Stimulated activated CD8-positive, alpha-beta memory T cell treated with anti-CD3 and anti-CD28 coated beads, Interleukin-7, amount 100 ng/mL, for 4 hours (primary cell): ENCODE measurements at regions not wholly inside any gene's neighbourhood (a gene's known extent, or its start where the extent isn't known, plus 50 kb on each side); places are given as distances from the start of the nearest gene placed in this dataset.

Experiments used
- DNase-seq, 2 donors: peaks; one replicate each; pipeline ENCODE4 v3.0.0-alpha.2; 2020; ENCODE audit warnings: low read depth in 2 of 2

- no peak for DNase-seq
Observed at GRCh38 chr9:16197578-16198370, 644.9 kb downstream of the CCDC171 start.

GRCh38 chr9:16198996-16199395 lies 646.2 kb downstream of the CCDC171 start:
- DNase-seq: no peak

- no peak for DNase-seq
Observed at GRCh38 chr9:16202221-16202620, 649.4 kb downstream of the CCDC171 start.

- DNase-seq: no peak
Observed at GRCh38 chr9:16202914-16203728, 650.3 kb downstream of the CCDC171 start.

- DNase-seq: no peak
Observed at GRCh38 chr9:16203729-16204573, 651.1 kb downstream of the CCDC171 start.

- DNase-seq: no peak
Observed at GRCh38 chr9:16205455-16205854, 652.6 kb downstream of the CCDC171 start.

- DNase-seq: no peak
Observed at GRCh38 chr9:16206518-16206917, 653.7 kb downstream of the CCDC171 start.

- no peak for DNase-seq
Observed at GRCh38 chr9:16207161-16207560, 654.3 kb downstream of the CCDC171 start.

- no peak for DNase-seq
Observed at GRCh38 chr9:16210440-16210839, 657.6 kb downstream of the CCDC171 start.

- DNase-seq: no peak
Observed at GRCh38 chr9:16211946-16212345, 658.5 kb downstream of the BNC2 start.

- DNase-seq: no peak
Observed at GRCh38 chr9:16213781-16214515, 656.5 kb downstream of the BNC2 start.

GRCh38 chr9:16214677-16215352 lies 655.7 kb downstream of the BNC2 start:
- DNase-seq: no peak

- no peak for DNase-seq
Observed at GRCh38 chr9:16215353-16215680, 655.2 kb downstream of the BNC2 start.

GRCh38 chr9:16217943-16218701 lies 652.3 kb downstream of the BNC2 start:
- DNase-seq: no peak

GRCh38 chr9:16221366-16221765 lies 649.1 kb downstream of the BNC2 start:
- no peak for DNase-seq

- no peak for DNase-seq
Observed at GRCh38 chr9:16221822-16222547, 648.5 kb downstream of the BNC2 start.

GRCh38 chr9:16223074-16223871 lies 647.2 kb downstream of the BNC2 start:
- no peak for DNase-seq

GRCh38 chr9:16230731-16231130 lies 639.7 kb downstream of the BNC2 start:
- no peak for DNase-seq

GRCh38 chr9:16236311-16236710 lies 634.2 kb downstream of the BNC2 start:
- DNase-seq: no peak
